ENCODE measurements at regions not wholly inside any gene's neighbourhood (a gene's known extent, or its start where the extent isn't known, plus 50 kb on each side); places are given as distances from the start of the nearest gene placed in this dataset.

- no peak overlapping the region for H3K4me2 ChIP-seq
- H3K27ac ChIP-seq, result no peak overlapping the region
- no peaks in the 10 kb centered on the region for H4K20me1 ChIP-seq
- H3K9ac ChIP-seq, result no peak overlapping the region
- 0 out of 2 replicates have a peak, but pooled peaks cover 5% of the 10 kb centered on the region for H3K4me1 ChIP-seq
- H3K36me3 ChIP-seq, result no peaks in the 10 kb centered on the region
- no peak for TF ChIP-seq Cebpa-rat (IDR thresholded peaks at IDR 0.05)
- H3K9me3 ChIP-seq, result no peaks in the 10 kb centered on the region
- no peaks in the 10 kb centered on the region for H3K27me3 ChIP-seq
- no peak overlapping the region for H3K4me3 ChIP-seq
These were observed 222.0 kb downstream of the SETD4 start for GRCh38 chr21:35838350-35838749.

- Histone ChIP-seq H4K20me1 (no peaks in the 10 kb centered on the region), H3K4me3 (no peak overlapping the region), H3K9me3 (no peaks in the 10 kb centered on the region), H3K27me3 (no peaks in the 10 kb centered on the region), H3K4me1 (no peaks in the 10 kb centered on the region), H3K9ac (no peak overlapping the region), H3K4me2 (no peak overlapping the region), H3K27ac (no peak overlapping the region), H3K36me3 (no peaks in the 10 kb centered on the region)
- TF ChIP-seq Cebpa-rat (IDR thresholded peaks at IDR 0.05), result no peak
These were observed 226.3 kb downstream of the SETD4 start for GRCh38 chr21:35833991-35834390.

GRCh38 chr21:35833388-35833787 lies 226.9 kb downstream of the SETD4 start:
- Histone ChIP-seq H3K9ac (no peak overlapping the region), H3K4me1 (no peaks in the 10 kb centered on the region), H3K36me3 (no peaks in the 10 kb centered on the region), H3K4me2 (no peak overlapping the region), H4K20me1 (no peaks in the 10 kb centered on the region), H3K9me3 (no peaks in the 10 kb centered on the region), H3K27me3 (no peaks in the 10 kb centered on the region), H3K4me3 (no peak overlapping the region), H3K27ac (no peak overlapping the region)
- TF ChIP-seq Cebpa-rat (IDR thresholded peaks at IDR 0.05), result no peak

GRCh38 chr21:35831230-35831629 lies 229.1 kb downstream of the SETD4 start:
- Histone ChIP-seq H3K9me3 (no peaks in the 10 kb centered on the region), H3K36me3 (no peaks in the 10 kb centered on the region), H3K9ac (no peak overlapping the region), H4K20me1 (no peaks in the 10 kb centered on the region), H3K4me2 (no peak overlapping the region), H3K4me3 (no peak overlapping the region), H3K27ac (no peak overlapping the region), H3K27me3 (no peaks in the 10 kb centered on the region), H3K4me1 (no peaks in the 10 kb centered on the region)
- TF ChIP-seq Cebpa-rat (IDR thresholded peaks at IDR 0.05), result no peak

- no peak overlapping the region for H3K27ac ChIP-seq
- H3K36me3 ChIP-seq, result no peaks in the 10 kb centered on the region
- H3K27me3 ChIP-seq, result no peaks in the 10 kb centered on the region
- no peak overlapping the region for H3K4me2 ChIP-seq
- no peak for TF ChIP-seq Cebpa-rat (IDR thresholded peaks at IDR 0.05)
- no peak overlapping the region for H3K4me3 ChIP-seq
- H3K9ac ChIP-seq, result no peak overlapping the region
- no peaks in the 10 kb centered on the region for H3K4me1 ChIP-seq
- H3K9me3 ChIP-seq, result no peaks in the 10 kb centered on the region
- no peaks in the 10 kb centered on the region for H4K20me1 ChIP-seq
These were observed 231.3 kb downstream of the SETD4 start for GRCh38 chr21:35829067-35829466.

- no peaks in the 10 kb centered on the region for H3K27me3 ChIP-seq
- H4K20me1 ChIP-seq, result no peaks in the 10 kb centered on the region
- TF ChIP-seq Cebpa-rat (IDR thresholded peaks at IDR 0.05), result no peak
- no peaks in the 10 kb centered on the region for H3K4me1 ChIP-seq
- no peak overlapping the region for H3K4me2 ChIP-seq
- no peaks in the 10 kb centered on the region for H3K36me3 ChIP-seq
- no peak overlapping the region for H3K4me3 ChIP-seq
- no peak overlapping the region for H3K27ac ChIP-seq
- H3K9me3 ChIP-seq, result no peaks in the 10 kb centered on the region
- H3K9ac ChIP-seq, result no peak overlapping the region
These were observed 232.2 kb downstream of the SETD4 start for GRCh38 chr21:35828161-35828560.

GRCh38 chr21:35827004-35827403 lies 233.3 kb downstream of the SETD4 start:
- no peak for TF ChIP-seq Cebpa-rat (IDR thresholded peaks at IDR 0.05)
- H3K4me3 ChIP-seq, result no peak overlapping the region
- no peaks in the 10 kb centered on the region for H3K9me3 ChIP-seq

GRCh38 chr21:35825370-35826353 lies 234.7 kb downstream of the SETD4 start:
- no peak overlapping the region for H3K27ac ChIP-seq
- no peak for TF ChIP-seq Cebpa-rat (IDR thresholded peaks at IDR 0.05)
- no peaks in the 10 kb centered on the region for H3K4me1 ChIP-seq
- no peak overlapping the region for H3K4me3 ChIP-seq
- no peak overlapping the region for H3K9ac ChIP-seq
- no peak overlapping the region for H3K4me2 ChIP-seq
- no peaks in the 10 kb centered on the region for H3K36me3 ChIP-seq
- no peaks in the 10 kb centered on the region for H4K20me1 ChIP-seq
- H3K9me3 ChIP-seq, result no peaks in the 10 kb centered on the region
- no peaks in the 10 kb centered on the region for H3K27me3 ChIP-seq

More at GRCh38 chr21:35827004-35827403, 233.3 kb downstream of the SETD4 start:
- Histone ChIP-seq H3K4me2 (no peak overlapping the region), H3K27me3 (no peaks in the 10 kb centered on the region), H3K36me3 (no peaks in the 10 kb centered on the region), H3K9ac (no peak overlapping the region), H3K27ac (no peak overlapping the region), H3K4me1 (no peaks in the 10 kb centered on the region), H4K20me1 (no peaks in the 10 kb centered on the region)

GRCh38 chr21:35824136-35824535 lies 236.2 kb downstream of the SETD4 start:
- Histone ChIP-seq H3K36me3 (no peaks in the 10 kb centered on the region), H3K4me1 (no peaks in the 10 kb centered on the region), H3K27ac (no peak overlapping the region), H3K4me2 (no peak overlapping the region), H3K27me3 (no peaks in the 10 kb centered on the region), H3K4me3 (no peak overlapping the region), H4K20me1 (no peaks in the 10 kb centered on the region), H3K9ac (no peak overlapping the region), H3K9me3 (no peaks in the 10 kb centered on the region)
- no peak for TF ChIP-seq Cebpa-rat (IDR thresholded peaks at IDR 0.05)

GRCh38 chr21:35819134-35819533 lies 241.2 kb downstream of the SETD4 start:
- H3K4me2 ChIP-seq, result no peak overlapping the region
- TF ChIP-seq Cebpa-rat (IDR thresholded peaks at IDR 0.05), result no peak

More at GRCh38 chr21:35819134-35819533, 241.2 kb downstream of the SETD4 start:
- Histone ChIP-seq H3K36me3 (no peaks in the 10 kb centered on the region), H3K4me3 (no peak overlapping the region), H3K4me1 (no peaks in the 10 kb centered on the region), H3K9ac (no peak overlapping the region), H4K20me1 (no peaks in the 10 kb centered on the region), H3K27me3 (no peaks in the 10 kb centered on the region), H3K9me3 (no peaks in the 10 kb centered on the region), H3K27ac (no peak overlapping the region)
